Testis (tissue), 2 donors: ENCODE measurements at regions not wholly inside any gene's neighbourhood (a gene's known extent, or its start where the extent isn't known, plus 50 kb on each side); places are given as distances from the start of the nearest gene placed in this dataset.

Experiments
- DNase-seq: peaks from one replicate; pipeline ENCODE4 v3.0.0-alpha.2; 2019
- H3K27ac ChIP-seq, 2 donors: fragments of 200-600 bp; sonication (generic); one replicate each; pipeline ENCODE4 v1.5.1; 2019
- H3K27me3 ChIP-seq: fragments of 200-600 bp; sonication (generic); one replicate; pipeline ENCODE4 v1.5.1; 2019
- H3K36me3 ChIP-seq: fragments of 200-600 bp; sonication (generic); one replicate; pipeline ENCODE4 v1.5.1; 2017; ENCODE audit warnings: low read depth; ENCODE audit errors: missing control alignments
- H3K4me1 ChIP-seq: fragments of 200-600 bp; sonication (generic); one replicate; pipeline ENCODE4 v1.5.1; 2019
- H3K4me3 ChIP-seq, 2 donors: fragments of 200-600 bp; sonication (generic); one replicate each; pipeline ENCODE4 v1.5.1; 2017 to 2019
- H3K9me3 ChIP-seq: fragments of 200-600 bp; sonication (generic); one replicate; pipeline ENCODE4 v1.5.1; 2017
- CTCF ChIP-seq, 3 experiments: fragments of 450-650 bp in 2 of 3; fragments of 200-600 bp in 1 of 3; sonication (generic) in 1 of 3; IDR thresholded peaks; one replicate each; pipeline ENCODE4 v1.5.1; 2016 to 2019; ENCODE audit warnings: antibody characterized with exemption in 3 of 3, mild to moderate bottlenecking in 2 of 3, moderate library complexity in 1 of 3
- POLR2A ChIP-seq: fragments of 450-650 bp; IDR thresholded peaks from one replicate; pipeline ENCODE4 v1.6.1; 2017; ENCODE audit warnings: antibody characterized with exemption, mild to moderate bottlenecking, moderate library complexity
- WGBS, 2 donors: methylation state at CpG; one replicate each; pipeline ENCODE4 v1.1.5; 2018; 5-methylcytosine and 5-hydroxymethylcytosine counted together
- intact Hi-C: fragments of 100-400 bp; cut with DNase I; formaldehyde crosslinking; loops from one replicate; pipeline ENCODE4 v1.15.1; 2023; ENCODE audit warnings: low total_unique reads

GRCh38 chr20:22880277-22880676 is 154.8 kb upstream of the SSTR4 start:
- intact Hi-C loops: no loop called here
- no peak overlapping the region for H3K27ac ChIP-seq
- 91 to 93% methylated on average over 2 of the region's 2 CpGs for WGBS, 2 donors
- DNase-seq: no peak
- no peaks in the 10 kb centered on the region for H3K9me3 ChIP-seq
- TF ChIP-seq CTCF (IDR thresholded peaks at IDR 0.05) (no peak), POLR2A (no peak)
- no peak overlapping the region for H3K4me3 ChIP-seq
- no peaks in the 10 kb centered on the region for H3K27me3 ChIP-seq
- no peaks in the 10 kb centered on the region for H3K36me3 ChIP-seq
- H3K4me1 ChIP-seq: no peaks in the 10 kb centered on the region

GRCh38 chr20:22887796-22888195 is 147.3 kb upstream of the SSTR4 start:
- no peak for TF ChIP-seq CTCF (IDR thresholded peaks at IDR 0.05)
- TF ChIP-seq POLR2A: no peak
- WGBS, 2 donors: 56 to 59% methylated on average over 2 of the region's 2 CpGs
- H3K9me3 ChIP-seq: no peaks in the 10 kb centered on the region
- no peak overlapping the region for H3K27ac ChIP-seq
- H3K4me3 ChIP-seq: no peak overlapping the region
- no peaks in the 10 kb centered on the region for H3K27me3 ChIP-seq
- no peaks in the 10 kb centered on the region for H3K36me3 ChIP-seq
- no peak for DNase-seq
- H3K4me1 ChIP-seq: no peaks in the 10 kb centered on the region
- intact Hi-C loops: no loop called here

GRCh38 chr20:22890594-22891300 is 144.4 kb upstream of the SSTR4 start:
- DNase-seq: no peak
- Histone ChIP-seq H3K4me1 (no peaks in the 10 kb centered on the region), H3K27ac (no peak overlapping the region), H3K9me3 (no peaks in the 10 kb centered on the region), H3K4me3 (no peak overlapping the region), H3K36me3 (no peaks in the 10 kb centered on the region), H3K27me3 (no peaks in the 10 kb centered on the region)
- WGBS, 2 donors: 86 to 91% methylated on average over 5 of the region's 5 CpGs
- intact Hi-C loops: no loop called here
- TF ChIP-seq CTCF (IDR thresholded peaks at IDR 0.05) (no peak), POLR2A (no peak)

GRCh38 chr20:22901164-22901563 is 133.9 kb upstream of the SSTR4 start:
- no peak for DNase-seq
- Histone ChIP-seq H3K4me1 (peaks cover 3% of the 10 kb centered on the region), H3K27me3 (no peaks in the 10 kb centered on the region), H3K4me3 (no peak overlapping the region), H3K36me3 (no peaks in the 10 kb centered on the region), H3K27ac (no peak overlapping the region), H3K9me3 (no peaks in the 10 kb centered on the region)
- TF ChIP-seq CTCF (IDR thresholded peaks at IDR 0.05): no peak
- no peak for TF ChIP-seq POLR2A
- intact Hi-C loops: no loop called here

- Histone ChIP-seq H3K4me1 (peaks cover 3% of the 10 kb centered on the region), H3K27me3 (no peaks in the 10 kb centered on the region), H3K27ac (no peak overlapping the region), H3K9me3 (no peaks in the 10 kb centered on the region), H3K4me3 (no peak overlapping the region), H3K36me3 (no peaks in the 10 kb centered on the region)
- WGBS, 2 donors: 86 to 91% methylated on average over 2 of the region's 2 CpGs
- intact Hi-C loops: no loop called here
- TF ChIP-seq POLR2A (no peak), CTCF (IDR thresholded peaks at IDR 0.05) (no peak)
- no peak for DNase-seq
Measured at GRCh38 chr20:22901921-22902320, 133.2 kb upstream of the SSTR4 start.
